ENCODE measurements at regions not wholly inside any gene's neighbourhood (a gene's known extent, or its start where the extent isn't known, plus 50 kb on each side); places are given as distances from the start of the nearest gene placed in this dataset.

- TF ChIP-seq, protein P1, sequence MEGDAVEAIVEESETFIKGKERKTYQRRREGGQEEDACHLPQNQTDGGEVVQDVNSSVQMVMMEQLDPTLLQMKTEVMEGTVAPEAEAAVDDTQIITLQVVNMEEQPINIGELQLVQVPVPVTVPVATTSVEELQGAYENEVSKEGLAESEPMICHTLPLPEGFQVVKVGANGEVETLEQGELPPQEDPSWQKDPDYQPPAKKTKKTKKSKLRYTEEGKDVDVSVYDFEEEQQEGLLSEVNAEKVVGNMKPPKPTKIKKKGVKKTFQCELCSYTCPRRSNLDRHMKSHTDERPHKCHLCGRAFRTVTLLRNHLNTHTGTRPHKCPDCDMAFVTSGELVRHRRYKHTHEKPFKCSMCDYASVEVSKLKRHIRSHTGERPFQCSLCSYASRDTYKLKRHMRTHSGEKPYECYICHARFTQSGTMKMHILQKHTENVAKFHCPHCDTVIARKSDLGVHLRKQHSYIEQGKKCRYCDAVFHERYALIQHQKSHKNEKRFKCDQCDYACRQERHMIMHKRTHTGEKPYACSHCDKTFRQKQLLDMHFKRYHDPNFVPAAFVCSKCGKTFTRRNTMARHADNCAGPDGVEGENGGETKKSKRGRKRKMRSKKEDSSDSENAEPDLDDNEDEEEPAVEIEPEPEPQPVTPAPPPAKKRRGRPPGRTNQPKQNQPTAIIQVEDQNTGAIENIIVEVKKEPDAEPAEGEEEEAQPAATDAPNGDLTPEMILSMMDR (IDR thresholded peaks at IDR 0.05): no peak
Observed at GRCh38 chr10:107994621-107995270, 830.2 kb upstream of the SORCS1 start.

- TF ChIP-seq, protein P1 (IDR thresholded peaks at IDR 0.05): no peak
Observed at GRCh38 chr10:107986571-107986970, 822.1 kb upstream of the SORCS1 start.

DNA sequence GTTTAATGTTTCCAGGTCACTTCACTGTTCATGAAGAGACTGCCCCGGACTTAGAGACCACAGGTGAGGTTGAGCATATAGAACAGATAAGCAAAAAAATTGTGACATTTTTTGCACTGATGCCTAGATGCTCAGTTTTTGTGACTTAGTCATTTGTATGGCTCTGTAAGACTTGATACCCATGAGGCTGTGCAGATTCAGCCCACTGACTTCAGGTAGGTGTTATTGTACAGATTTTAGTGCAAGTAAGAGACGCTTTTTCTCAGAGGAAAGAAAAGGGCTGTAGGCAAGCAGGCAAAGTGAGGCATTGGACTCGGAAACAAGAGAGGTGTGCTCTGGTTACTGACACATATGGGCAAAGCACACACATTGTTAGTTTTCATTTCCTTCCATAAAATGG, 820.1 kb upstream of the SORCS1 start:
- TF ChIP-seq, protein P1 (IDR thresholded peaks at IDR 0.05): no peak

DNA sequence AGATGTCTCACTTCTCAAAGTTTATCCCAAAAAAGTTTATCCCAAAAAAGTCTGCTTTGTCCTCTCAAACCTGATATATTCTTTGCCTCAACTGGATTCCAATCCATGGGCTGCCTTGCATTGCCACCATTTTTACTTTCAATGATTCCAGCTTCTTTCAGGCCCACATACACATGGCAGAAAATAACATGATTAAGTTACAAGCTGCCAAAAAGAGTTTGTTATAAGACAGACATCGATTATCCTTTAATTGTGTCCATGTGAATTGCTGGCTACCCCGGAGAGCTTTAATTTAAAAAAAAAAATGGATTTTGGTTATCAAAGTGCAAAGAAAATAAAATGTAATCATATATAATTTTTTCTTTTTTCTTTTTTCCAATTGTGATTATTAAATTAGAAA, 819.6 kb upstream of the SORCS1 start:
- TF ChIP-seq, protein P1 (IDR thresholded peaks at IDR 0.05): no peak

GRCh38 chr10:107978455-107978854, 813.9 kb upstream of the SORCS1 start:
- TF ChIP-seq, protein P1 (IDR thresholded peaks at IDR 0.05): no peak

GRCh38 chr10:107971973-107972372, 807.5 kb upstream of the SORCS1 start:
- TF ChIP-seq, protein P1 (IDR thresholded peaks at IDR 0.05): no peak

DNA sequence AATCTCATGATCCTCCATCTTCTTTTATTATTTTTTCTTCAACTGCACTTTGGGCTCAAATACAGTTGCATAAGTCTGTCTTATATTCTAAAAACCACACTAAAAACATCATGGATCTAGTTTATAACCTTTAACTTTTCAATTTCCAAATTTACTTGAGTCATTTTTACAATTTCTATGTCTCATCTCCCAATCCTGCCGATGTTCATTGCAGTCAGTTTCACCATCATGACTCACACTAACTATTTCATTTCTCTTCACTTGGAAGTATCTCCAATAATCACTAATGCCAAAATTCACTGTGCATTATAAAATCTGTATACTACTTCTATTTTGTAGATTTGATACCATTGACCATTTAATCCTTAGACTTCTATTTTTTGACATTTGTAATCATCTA, 806.9 kb upstream of the SORCS1 start:
- TF ChIP-seq, protein P1 (IDR thresholded peaks at IDR 0.05): no peak

GRCh38 chr10:107970512-107970911, 806.0 kb upstream of the SORCS1 start:
- TF ChIP-seq, protein P1 (IDR thresholded peaks at IDR 0.05): no peak
